GM12872 (cell line): ENCODE measurements at regions not wholly inside any gene's neighbourhood (a gene's known extent, or its start where the extent isn't known, plus 50 kb on each side); places are given as distances from the start of the nearest gene placed in this dataset.

Experiments
- CTCF ChIP-seq: IDR thresholded peaks from 3 replicates; pipeline ENCODE4 v1.5.1; 2011; ENCODE audit warnings: low read depth, mild to moderate bottlenecking, low read length, moderate library complexity; ENCODE audit not compliant: insufficient read depth

GRCh38 chr4:3360777-3361176, 68.0 kb downstream of the RGS12 start:
- TF ChIP-seq CTCF: no peak

GRCh38 chr4:3361406-3361805, 68.6 kb downstream of the RGS12 start:
- TF ChIP-seq CTCF: no peak

- no peak for TF ChIP-seq CTCF
Measured at GRCh38 chr4:3361896-3362295, 69.1 kb downstream of the RGS12 start.

GRCh38 chr4:3362431-3363287, 69.8 kb downstream of the RGS12 start:
- no peak for TF ChIP-seq CTCF

- TF ChIP-seq CTCF: no peak
Measured at GRCh38 chr4:3363411-3364141, 70.8 kb downstream of the RGS12 start.

- no peak for TF ChIP-seq CTCF
Measured at GRCh38 chr4:3364199-3364598, 71.4 kb downstream of the RGS12 start.

GRCh38 chr4:3364634-3365314, 72.0 kb downstream of the RGS12 start:
- no peak for TF ChIP-seq CTCF
